ENCODE measurements at regions not wholly inside any gene's neighbourhood (a gene's known extent, or its start where the extent isn't known, plus 50 kb on each side); places are given as distances from the start of the nearest gene placed in this dataset.

DNA sequence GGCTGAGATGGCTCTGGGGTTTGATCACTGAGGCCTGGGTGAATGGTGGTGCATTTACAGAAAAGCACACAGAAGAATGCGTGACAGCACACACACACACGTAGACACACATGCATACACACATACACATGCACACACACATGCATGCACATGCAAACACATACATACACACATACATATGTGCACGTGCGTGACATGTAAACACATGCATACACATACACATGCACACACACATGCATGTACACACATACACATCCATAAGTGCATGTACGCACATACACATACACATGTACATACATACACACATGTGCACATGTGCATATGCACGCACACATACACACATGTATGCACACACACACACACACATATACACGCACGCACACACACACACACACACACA lies 108.4 kb downstream of the AIPL1 start:
- FAIRE-seq: no peak
- TF ChIP-seq, protein P1, sequence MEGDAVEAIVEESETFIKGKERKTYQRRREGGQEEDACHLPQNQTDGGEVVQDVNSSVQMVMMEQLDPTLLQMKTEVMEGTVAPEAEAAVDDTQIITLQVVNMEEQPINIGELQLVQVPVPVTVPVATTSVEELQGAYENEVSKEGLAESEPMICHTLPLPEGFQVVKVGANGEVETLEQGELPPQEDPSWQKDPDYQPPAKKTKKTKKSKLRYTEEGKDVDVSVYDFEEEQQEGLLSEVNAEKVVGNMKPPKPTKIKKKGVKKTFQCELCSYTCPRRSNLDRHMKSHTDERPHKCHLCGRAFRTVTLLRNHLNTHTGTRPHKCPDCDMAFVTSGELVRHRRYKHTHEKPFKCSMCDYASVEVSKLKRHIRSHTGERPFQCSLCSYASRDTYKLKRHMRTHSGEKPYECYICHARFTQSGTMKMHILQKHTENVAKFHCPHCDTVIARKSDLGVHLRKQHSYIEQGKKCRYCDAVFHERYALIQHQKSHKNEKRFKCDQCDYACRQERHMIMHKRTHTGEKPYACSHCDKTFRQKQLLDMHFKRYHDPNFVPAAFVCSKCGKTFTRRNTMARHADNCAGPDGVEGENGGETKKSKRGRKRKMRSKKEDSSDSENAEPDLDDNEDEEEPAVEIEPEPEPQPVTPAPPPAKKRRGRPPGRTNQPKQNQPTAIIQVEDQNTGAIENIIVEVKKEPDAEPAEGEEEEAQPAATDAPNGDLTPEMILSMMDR (IDR thresholded peaks at IDR 0.05; ENCODE audit: insufficient read depth, missing control alignments): no peak
- DNase-seq (ENCODE audit: insufficient read length, low spot score): no peak

GRCh38 chr17:6325741-6326140 lies 109.2 kb downstream of the AIPL1 start:
- FAIRE-seq (no peak), DNase-seq (ENCODE audit: insufficient read length, low spot score) (no peak)
- TF ChIP-seq, protein P1 (IDR thresholded peaks at IDR 0.05; ENCODE audit: insufficient read depth, missing control alignments): no peak

- TF ChIP-seq, protein P1 (IDR thresholded peaks at IDR 0.05; ENCODE audit: insufficient read depth, missing control alignments): no peak
- DNase-seq (ENCODE audit: insufficient read length, low spot score) (no peak), FAIRE-seq (no peak)
Observed at GRCh38 chr17:6325051-6325450, 109.9 kb downstream of the AIPL1 start.

GRCh38 chr17:6323626-6324356 lies 111.1 kb downstream of the AIPL1 start:
- no peak for DNase-seq (ENCODE audit: insufficient read length, low spot score)
- TF ChIP-seq, protein P1 (IDR thresholded peaks at IDR 0.05; ENCODE audit: insufficient read depth, missing control alignments): no peak
- no peak for FAIRE-seq

GRCh38 chr17:6322316-6322715 lies 112.6 kb downstream of the AIPL1 start:
- no peak for DNase-seq (ENCODE audit: insufficient read length, low spot score)
- no peak for FAIRE-seq
- TF ChIP-seq, protein P1 (IDR thresholded peaks at IDR 0.05; ENCODE audit: insufficient read depth, missing control alignments): no peak

DNA sequence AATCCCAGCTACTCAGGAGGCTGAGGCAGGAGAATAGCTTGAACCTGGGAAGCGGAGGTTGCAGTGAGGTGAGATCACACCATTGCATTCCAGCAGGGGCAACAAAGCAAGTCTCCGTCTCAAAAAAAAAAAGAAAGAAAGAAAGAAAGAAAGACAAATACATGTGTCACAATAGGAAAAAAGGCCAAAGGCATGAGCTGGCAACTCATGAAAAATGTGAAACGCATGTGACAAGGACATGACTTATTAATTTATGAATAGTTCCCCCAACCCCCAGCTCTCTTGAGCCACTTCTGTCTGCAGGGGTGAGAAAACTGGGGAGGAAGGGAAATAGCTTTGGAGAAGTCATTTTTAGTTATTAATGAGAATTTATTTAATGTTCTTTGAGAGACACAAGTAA lies 120.6 kb downstream of the AIPL1 start:
- no peak for FAIRE-seq
- no peak for DNase-seq (ENCODE audit: insufficient read length, low spot score)

DNA sequence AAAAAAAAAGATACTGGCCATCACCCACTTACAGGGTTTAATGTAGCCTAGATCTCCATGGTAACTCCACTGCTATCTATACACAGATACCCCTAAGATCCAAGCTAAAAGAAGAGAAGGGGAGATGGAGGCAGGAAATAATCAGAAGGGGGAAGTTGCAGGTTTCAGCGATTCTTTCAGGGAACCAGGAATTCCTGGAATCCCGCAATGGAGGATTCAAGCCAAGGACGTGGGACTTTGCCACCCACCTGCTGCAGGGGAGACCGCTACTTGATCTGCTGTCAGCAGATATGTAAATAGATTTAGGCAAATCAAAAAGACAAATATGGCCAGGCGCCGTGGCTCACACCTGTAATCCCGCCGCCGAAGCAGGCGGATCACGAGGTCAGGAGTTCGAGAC lies 121.1 kb downstream of the AIPL1 start:
- DNase-seq (ENCODE audit: insufficient read length, low spot score) (no peak), FAIRE-seq (no peak)
- TF ChIP-seq, protein P1 (IDR thresholded peaks at IDR 0.05; ENCODE audit: insufficient read depth, missing control alignments): no peak

More for the DNA sequence above, 120.6 kb downstream of the AIPL1 start:
- TF ChIP-seq, protein P1 (IDR thresholded peaks at IDR 0.05; ENCODE audit: insufficient read depth, missing control alignments): no peak
